ENCODE measurements at regions not wholly inside any gene's neighbourhood (a gene's known extent, or its start where the extent isn't known, plus 50 kb on each side); places are given as distances from the start of the nearest gene placed in this dataset.

DNA sequence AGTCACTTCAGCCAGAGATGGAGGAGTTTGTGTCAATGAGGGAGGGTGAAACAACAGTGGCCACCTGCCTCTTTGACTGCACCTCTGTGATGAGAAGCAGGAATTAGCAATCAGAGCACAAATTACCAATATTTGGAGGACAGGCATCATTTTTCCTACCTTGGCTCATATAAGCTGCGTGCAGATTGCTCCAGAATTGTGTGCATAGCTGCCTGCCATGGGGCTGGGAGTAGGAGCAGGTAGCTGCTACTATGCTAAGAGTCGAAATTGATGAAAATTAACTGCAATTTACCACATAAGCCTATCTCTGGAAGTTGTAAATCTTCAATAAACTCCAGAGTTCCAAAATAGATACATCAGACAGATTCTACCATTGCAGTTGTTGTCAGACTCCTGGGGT is 167.5 kb upstream of the HTR2A start:
- no peak for TF ChIP-seq POLR2A (IDR thresholded peaks at IDR 0.05)
- TF ChIP-seq, protein P1, sequence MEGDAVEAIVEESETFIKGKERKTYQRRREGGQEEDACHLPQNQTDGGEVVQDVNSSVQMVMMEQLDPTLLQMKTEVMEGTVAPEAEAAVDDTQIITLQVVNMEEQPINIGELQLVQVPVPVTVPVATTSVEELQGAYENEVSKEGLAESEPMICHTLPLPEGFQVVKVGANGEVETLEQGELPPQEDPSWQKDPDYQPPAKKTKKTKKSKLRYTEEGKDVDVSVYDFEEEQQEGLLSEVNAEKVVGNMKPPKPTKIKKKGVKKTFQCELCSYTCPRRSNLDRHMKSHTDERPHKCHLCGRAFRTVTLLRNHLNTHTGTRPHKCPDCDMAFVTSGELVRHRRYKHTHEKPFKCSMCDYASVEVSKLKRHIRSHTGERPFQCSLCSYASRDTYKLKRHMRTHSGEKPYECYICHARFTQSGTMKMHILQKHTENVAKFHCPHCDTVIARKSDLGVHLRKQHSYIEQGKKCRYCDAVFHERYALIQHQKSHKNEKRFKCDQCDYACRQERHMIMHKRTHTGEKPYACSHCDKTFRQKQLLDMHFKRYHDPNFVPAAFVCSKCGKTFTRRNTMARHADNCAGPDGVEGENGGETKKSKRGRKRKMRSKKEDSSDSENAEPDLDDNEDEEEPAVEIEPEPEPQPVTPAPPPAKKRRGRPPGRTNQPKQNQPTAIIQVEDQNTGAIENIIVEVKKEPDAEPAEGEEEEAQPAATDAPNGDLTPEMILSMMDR (IDR thresholded peaks at IDR 0.05) = no peak

Data from heart left ventricle (tissue), 13 donors.